H9 (cell line): ENCODE measurements at regions not wholly inside any gene's neighbourhood (a gene's known extent, or its start where the extent isn't known, plus 50 kb on each side); places are given as distances from the start of the nearest gene placed in this dataset.

Source experiments
- DNase-seq: peaks from one replicate; pipeline ENCODE4 v3.0.0-alpha.2; 2017
- H2AFZ ChIP-seq: one replicate; pipeline ENCODE4 v1.6.1; 2013; ENCODE audit warnings: mild to moderate bottlenecking, low read length, control low read depth, moderate library complexity
- H2AK5ac ChIP-seq: 2 replicates; pipeline ENCODE4 v1.6.1; 2013; ENCODE audit warnings: low read length, control low read depth, mixed read lengths; ENCODE audit not compliant: insufficient read length
- H2BK120ac ChIP-seq: one replicate; pipeline ENCODE4 v1.6.1; 2013; ENCODE audit warnings: low read depth, mild to moderate bottlenecking, low read length, control low read depth, inconsistent platforms; ENCODE audit not compliant: poor library complexity, severe bottlenecking
- H2BK12ac ChIP-seq: 2 replicates; pipeline ENCODE4 v1.6.1; 2013; ENCODE audit warnings: low read length, control low read depth, mixed read lengths, low read depth; ENCODE audit not compliant: insufficient read length
- H2BK15ac ChIP-seq: 2 replicates; pipeline ENCODE4 v1.6.1; 2013; ENCODE audit warnings: low read depth, low read length, control low read depth
- H2BK20ac ChIP-seq: one replicate; pipeline ENCODE4 v1.6.1; 2013; ENCODE audit warnings: low read depth, mild to moderate bottlenecking, low read length, control low read depth, inconsistent platforms; ENCODE audit not compliant: poor library complexity, severe bottlenecking
- H2BK5ac ChIP-seq: 2 replicates; pipeline ENCODE4 v1.6.1; 2013; ENCODE audit warnings: low read length, control low read depth, mixed read lengths; ENCODE audit not compliant: insufficient read length
- H3K14ac ChIP-seq: 2 replicates; pipeline ENCODE4 v1.6.1; 2013; ENCODE audit warnings: low read length, control low read depth; ENCODE audit not compliant: insufficient read depth
- H3K18ac ChIP-seq: 2 replicates; pipeline ENCODE4 v1.6.1; 2013; ENCODE audit warnings: low read depth, mild to moderate bottlenecking, mixed read lengths, low read length, control low read depth; ENCODE audit not compliant: insufficient read length
- H3K23ac ChIP-seq: 2 replicates; pipeline ENCODE4 v1.6.1; 2013; ENCODE audit warnings: low read length, control low read depth, mixed read lengths, low read depth; ENCODE audit not compliant: insufficient read length
- H3K23me2 ChIP-seq: 2 replicates; pipeline ENCODE4 v1.6.1; 2013; ENCODE audit warnings: low read depth, mild to moderate bottlenecking, mixed read lengths, low read length, control low read depth; ENCODE audit not compliant: insufficient read length, poor library complexity, severe bottlenecking
- H3K27ac ChIP-seq: 2 replicates; pipeline ENCODE4 v1.5.1; 2013; ENCODE audit warnings: low read length, control low read depth, mixed read lengths, low read depth; ENCODE audit not compliant: insufficient read length
- H3K27me3 ChIP-seq: 2 replicates; pipeline ENCODE4 v1.6.1; 2013; ENCODE audit warnings: low read length, control low read depth, inconsistent platforms; ENCODE audit not compliant: insufficient read depth
- H3K4ac ChIP-seq: 2 replicates; pipeline ENCODE4 v1.6.1; 2013; ENCODE audit warnings: low read depth, mild to moderate bottlenecking, control low read depth, inconsistent platforms, low read length, moderate library complexity
- H3K4me1 ChIP-seq: 2 replicates; pipeline ENCODE4 v1.6.1; 2013; ENCODE audit warnings: low read length, control low read depth, inconsistent platforms; ENCODE audit not compliant: insufficient read depth
- H3K4me2 ChIP-seq: 2 replicates; pipeline ENCODE4 v1.6.1; 2013; ENCODE audit warnings: low read length, control low read depth, mixed read lengths; ENCODE audit not compliant: insufficient read length, insufficient read depth
- H3K56ac ChIP-seq: 2 replicates; pipeline ENCODE4 v1.6.1; 2013; ENCODE audit warnings: low read depth, mild to moderate bottlenecking, mixed read lengths, low read length, control low read depth; ENCODE audit not compliant: insufficient read length
- H3K79me1 ChIP-seq: 2 replicates; pipeline ENCODE4 v1.6.1; 2013; ENCODE audit warnings: low read depth, mild to moderate bottlenecking, moderate library complexity, low read length, control low read depth, inconsistent platforms; ENCODE audit not compliant: insufficient read depth, poor library complexity, severe bottlenecking
- H3K79me2 ChIP-seq: 2 replicates; pipeline ENCODE4 v1.6.1; 2013; ENCODE audit warnings: low read length, control low read depth, inconsistent platforms; ENCODE audit not compliant: insufficient read depth
- H3K9ac ChIP-seq: 2 replicates; pipeline ENCODE4 v1.6.1; 2013; ENCODE audit warnings: low read length, control low read depth, mixed read lengths; ENCODE audit not compliant: insufficient read length; ENCODE audit errors: extremely low read depth
- H3K9me3 ChIP-seq: one replicate; pipeline ENCODE4 v1.6.1; 2013; ENCODE audit warnings: low read depth, low read length, inconsistent platforms; ENCODE audit not compliant: control insufficient read depth
- H3T11ph ChIP-seq: one replicate; pipeline ENCODE4 v1.6.1; 2013; ENCODE audit warnings: mild to moderate bottlenecking, low read length, control low read depth, inconsistent platforms
- H4K20me1 ChIP-seq: one replicate; pipeline ENCODE4 v1.6.1; 2013; ENCODE audit not compliant: control insufficient read depth, insufficient read length, insufficient read depth
- H4K5ac ChIP-seq: 2 replicates; pipeline ENCODE4 v1.6.1; 2013; ENCODE audit warnings: low read depth, mild to moderate bottlenecking, mixed read lengths, low read length, control low read depth; ENCODE audit not compliant: insufficient read length
- H4K8ac ChIP-seq: replicated peaks from 2 replicates; pipeline ENCODE4 v1.6.1; 2013; ENCODE audit warnings: low read length, control low read depth, mixed read lengths, low read depth; ENCODE audit not compliant: insufficient read length
- H4K91ac ChIP-seq: 2 replicates; pipeline ENCODE4 v1.6.1; 2013; ENCODE audit warnings: low read depth, mild to moderate bottlenecking, moderate library complexity, mixed read lengths, low read length, control low read depth; ENCODE audit not compliant: insufficient read length
- H3K27ac Mint-ChIP-seq, 3 experiments: 2 replicates in 2 of 3; 3 replicates in 1 of 3; pipeline ENCODE4 v1.8.0; 2020 to 2021; ENCODE audit warnings: mixed read lengths in 3 of 3, mild to moderate bottlenecking in 1 of 3, moderate library complexity in 1 of 3
- H3K27me3 Mint-ChIP-seq: 2 replicates; pipeline ENCODE4 v1.8.0; 2021; ENCODE audit warnings: low read depth, mild to moderate bottlenecking, moderate library complexity, mixed read lengths
- H3K36me3 Mint-ChIP-seq, 3 experiments: 2 replicates in 2 of 3; 3 replicates in 1 of 3; pipeline ENCODE4 v1.8.0; 2020 to 2021; ENCODE audit warnings: low read depth in 3 of 3, mixed read lengths in 3 of 3; ENCODE audit not compliant: insufficient read depth in 1 of 3
- H3K4me1 Mint-ChIP-seq, 2 experiments: 2 replicates each; pipeline ENCODE4 v1.8.0; 2020; ENCODE audit warnings: mixed read lengths in 2 of 2
- H3K4me3 Mint-ChIP-seq, 2 experiments: 2 replicates in 1 of 2; 3 replicates in 1 of 2; pipeline ENCODE4 v1.8.0; 2020 to 2021; ENCODE audit warnings: mild to moderate bottlenecking in 2 of 2, mixed read lengths in 2 of 2, moderate library complexity in 1 of 2
- H3K9me3 Mint-ChIP-seq, 2 experiments: 2 replicates in 1 of 2; 3 replicates in 1 of 2; pipeline ENCODE4 v1.8.0; 2020; ENCODE audit warnings: mild to moderate bottlenecking in 2 of 2, mixed read lengths in 2 of 2, moderate library complexity in 1 of 2
- CTCF ChIP-seq: fragments of 200-600 bp; sonication (generic); conservative IDR thresholded peaks from 3 replicates; pipeline ENCODE4 v1.8.0; 2021; ENCODE audit warnings: antibody characterized with exemption, mild to moderate bottlenecking

- Histone ChIP-seq H2BK15ac (no peak overlapping the region), H3K4me2 (no peak overlapping the region), H2BK5ac (no peak overlapping the region), H3K4me1 (peaks cover 3% of the 10 kb centered on the region; the same call in 1 of the 2 replicates), H3K27ac (no peak overlapping the region), H4K91ac (no peak overlapping the region), H3K79me2 (no peaks in the 10 kb centered on the region), H3K56ac (no peak overlapping the region), H3K23ac (no peak overlapping the region), H2BK120ac (no peak overlapping the region), H3K14ac (no peak overlapping the region), H3K23me2 (no peaks in the 10 kb centered on the region), H3T11ph (no peak overlapping the region), H4K8ac (no peak overlapping the region), H3K18ac (no peak overlapping the region), H2AFZ (no peak overlapping the region), H3K9ac (no peak overlapping the region), H2BK20ac (no peak overlapping the region), H3K27me3 (no peaks in the 10 kb centered on the region), H3K79me1 (no peaks in the 10 kb centered on the region), H3K9me3 (no peaks in the 10 kb centered on the region), H4K5ac (no peak overlapping the region), H4K20me1 (no peaks in the 10 kb centered on the region), H2BK12ac (no peak overlapping the region), H3K4ac (no peak overlapping the region), H2AK5ac (no peak overlapping the region)
- Mint-ChIP-seq H3K36me3 (peaks cover 7 to 30% (median 23%) of the 10 kb centered on the region in 3 experiments), H3K27me3 (peaks cover 5% of the 10 kb centered on the region), H3K9me3 (peaks cover 25 to 26% of the 10 kb centered on the region in 2 experiments), H3K4me3 (no peak overlapping the region), H3K27ac (no peak overlapping the region), H3K4me1 (peaks cover 33 to 41% of the 10 kb centered on the region in 2 experiments)
- TF ChIP-seq CTCF, result no peak
- DNase-seq, result no peak
Measured at GRCh38 chr9:77125665-77126064, 51.7 kb upstream of the VPS13A start.
